HG02970 (cell line): ENCODE measurements at regions not wholly inside any gene's neighbourhood (a gene's known extent, or its start where the extent isn't known, plus 50 kb on each side); places are given as distances from the start of the nearest gene placed in this dataset.
"Not testable (repeated sequence)": the region's sequence is repeated elsewhere in the genome, so short reads cannot be mapped to it uniquely, and the experiment has no call there.

Experiments used
- ATAC-seq: cut with Tn5 transposase; IDR thresholded peaks from one replicate; pipeline ENCODE4 v1.9.1; 2021; ENCODE audit warnings: mild to moderate bottlenecking, moderate library complexity, moderate number of reproducible peaks; ENCODE audit not compliant: unreplicated experiment, low FRiP score

- ATAC-seq: no peak
Observed at GRCh38 chr5:56632199-56632598, 183.2 kb upstream of the MAP3K1 start.

DNA sequence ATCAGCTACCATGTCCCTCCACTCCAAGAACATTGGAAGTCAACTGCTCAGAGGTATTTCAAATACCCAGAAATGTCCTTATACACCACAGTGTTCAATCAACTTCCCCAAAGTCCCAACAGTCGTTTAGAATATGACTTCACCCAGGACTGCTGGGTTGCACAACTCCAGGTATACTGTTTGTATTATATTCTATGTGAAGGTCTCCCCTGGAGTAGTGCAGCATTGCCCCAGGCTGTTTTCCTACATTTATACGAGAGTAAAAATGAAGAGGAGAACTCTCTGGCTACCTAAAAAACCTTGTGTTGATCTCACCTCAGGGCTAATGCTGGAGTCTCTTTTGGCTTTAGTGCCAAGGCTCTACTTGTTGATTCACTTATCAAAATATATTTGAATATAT, 183.6 kb upstream of the MAP3K1 start:
- ATAC-seq: no peak

GRCh38 chr5:56628616-56629015, 186.7 kb upstream of the MAP3K1 start:
- not testable (repeated sequence) for ATAC-seq

GRCh38 chr5:56625541-56625940, 189.8 kb upstream of the MAP3K1 start:
- ATAC-seq: no peak

DNA sequence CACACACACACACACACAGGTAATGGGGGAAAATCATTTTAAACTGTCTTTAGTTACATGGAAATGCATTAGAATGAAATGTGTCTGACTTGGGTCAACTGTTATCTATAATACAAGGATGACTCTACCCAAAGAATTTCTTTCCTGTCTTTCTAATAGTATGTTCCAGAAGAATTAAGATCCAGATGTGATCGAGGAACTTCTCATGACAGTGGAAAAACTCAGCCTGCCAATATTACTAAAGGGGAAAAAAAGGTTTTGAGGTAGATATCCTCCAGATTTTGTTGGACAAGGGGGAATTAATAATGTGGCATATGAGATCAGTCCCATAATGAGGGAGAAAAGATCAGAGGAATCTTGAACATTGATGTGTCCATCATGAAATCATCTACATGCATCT, 190.6 kb upstream of the MAP3K1 start:
- ATAC-seq: no peak

GRCh38 chr5:56622141-56622540, 193.2 kb upstream of the MAP3K1 start:
- ATAC-seq: no peak

- no peak for ATAC-seq
Observed at GRCh38 chr5:56620903-56621677, 194.3 kb upstream of the MAP3K1 start.

- no peak for ATAC-seq
Observed at GRCh38 chr5:56617998-56618397, 197.4 kb upstream of the MAP3K1 start.

- ATAC-seq: no peak
Observed at GRCh38 chr5:56616454-56617160, 198.7 kb upstream of the MAP3K1 start.

- no peak for ATAC-seq
Observed at GRCh38 chr5:56615361-56616153, 199.8 kb upstream of the MAP3K1 start.

GRCh38 chr5:56612759-56613158, 202.6 kb upstream of the MAP3K1 start:
- no peak for ATAC-seq

DNA sequence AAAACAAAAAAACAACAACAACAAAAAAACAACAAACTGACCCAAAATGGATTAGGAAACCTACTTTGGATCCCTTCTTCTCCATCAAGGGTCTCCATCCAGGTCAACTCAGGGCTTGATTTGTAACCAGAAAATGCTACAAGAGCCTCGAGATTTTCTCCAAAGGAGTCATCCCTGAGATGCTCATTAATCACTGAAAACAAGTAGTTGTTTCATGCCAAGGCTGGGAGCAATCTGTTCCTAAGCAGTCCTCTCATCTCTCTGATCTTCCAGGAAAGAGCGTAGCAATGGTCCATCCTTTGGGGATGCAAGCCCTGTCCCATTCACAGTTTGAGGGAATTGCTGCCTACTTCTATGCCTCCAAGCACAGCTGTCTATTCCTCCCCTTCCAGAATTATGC, 203.0 kb upstream of the MAP3K1 start:
- ATAC-seq: no peak

- no peak for ATAC-seq
Observed at GRCh38 chr5:56610093-56610698, 205.2 kb upstream of the MAP3K1 start.

- no peak for ATAC-seq
Observed at GRCh38 chr5:56608217-56608925, 207.0 kb upstream of the MAP3K1 start.

GRCh38 chr5:56607551-56607950, 207.8 kb upstream of the MAP3K1 start:
- ATAC-seq: no peak

DNA sequence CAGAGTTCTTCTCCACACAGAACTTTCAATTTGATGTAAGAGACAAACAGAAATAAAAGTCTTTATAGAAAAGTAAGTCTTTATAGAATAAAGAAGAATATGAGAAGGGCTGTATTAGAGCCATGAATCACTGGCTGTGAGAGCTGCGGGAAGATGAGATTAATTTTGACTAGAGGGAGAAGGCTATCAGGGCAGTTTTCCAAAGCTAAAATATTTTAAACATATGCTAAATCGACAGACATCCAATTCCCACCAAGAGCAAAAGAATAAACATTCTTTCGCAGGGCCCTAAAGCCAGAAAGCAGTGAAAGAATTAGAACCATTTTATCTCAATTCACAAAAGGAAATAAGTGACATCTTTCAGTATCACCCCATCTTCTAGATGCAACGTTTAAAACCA, 208.3 kb upstream of the MAP3K1 start:
- no peak for ATAC-seq

- no peak for ATAC-seq
Observed at GRCh38 chr5:56606192-56606591, 209.2 kb upstream of the MAP3K1 start.

DNA sequence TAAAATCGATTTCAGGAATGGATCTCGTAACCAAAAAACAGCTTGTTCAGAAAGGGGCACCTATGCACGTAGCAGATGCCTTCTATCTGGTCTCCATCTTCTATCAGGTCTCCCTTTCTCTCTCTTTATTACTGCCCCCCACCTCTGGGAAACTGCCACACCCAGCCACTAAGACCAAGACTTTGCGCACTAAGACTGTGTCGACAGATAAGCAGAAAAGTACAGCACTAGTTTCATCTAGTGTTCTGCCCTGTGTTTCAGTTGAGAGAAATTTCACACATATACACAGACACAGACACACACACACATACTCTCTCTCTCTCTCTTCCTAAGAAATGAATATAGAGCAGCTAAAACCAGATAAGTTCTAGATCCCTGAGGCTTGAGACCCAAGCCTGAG, 210.1 kb upstream of the MAP3K1 start:
- ATAC-seq: no peak

DNA sequence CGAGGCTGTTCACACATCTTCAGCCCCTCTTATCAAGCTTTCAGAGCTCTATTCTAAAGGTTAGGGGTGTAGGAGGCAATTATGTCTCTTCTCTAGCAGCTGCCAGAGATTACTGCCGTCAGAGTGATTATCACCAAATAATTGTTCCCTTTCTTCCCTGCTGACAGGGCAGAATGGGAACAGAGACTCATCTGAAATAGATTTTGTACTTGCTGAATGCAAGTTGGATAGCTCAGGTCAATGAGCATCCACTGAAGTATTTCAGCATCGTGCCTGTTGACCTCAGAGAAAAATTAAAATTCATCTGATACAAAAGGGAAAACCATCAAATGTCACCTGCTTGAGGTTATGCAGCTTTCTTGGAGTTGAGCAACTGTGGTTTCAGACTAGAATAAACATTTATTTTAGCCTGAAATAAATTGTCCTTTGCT, 213.7 kb upstream of the MAP3K1 start:
- no peak for ATAC-seq

- ATAC-seq: no peak
Observed at GRCh38 chr5:56598941-56599340, 216.4 kb upstream of the MAP3K1 start.
